Neutrophil (primary cell): ENCODE measurements at regions not wholly inside any gene's neighbourhood (a gene's known extent, or its start where the extent isn't known, plus 50 kb on each side); places are given as distances from the start of the nearest gene placed in this dataset.

Experiments used
- H3K27ac ChIP-seq: fragments of 200-600 bp; sonication (generic); 2 replicates; pipeline ENCODE4 v1.5.1; 2016; ENCODE audit warnings: mild to moderate bottlenecking, moderate library complexity
- H3K27me3 ChIP-seq: fragments of 200-600 bp; sonication (generic); 2 replicates; pipeline ENCODE4 v1.6.0; 2016; ENCODE audit warnings: mild to moderate bottlenecking
- H3K36me3 ChIP-seq: fragments of 200-600 bp; sonication (generic); 2 replicates; pipeline ENCODE4 v1.5.1; 2017
- H3K4me1 ChIP-seq, 2 experiments: fragments of 200-600 bp in 1 of 2; sonication (generic) in 1 of 2; 1 replicate in 1 of 2; 2 replicates in 1 of 2; pipeline versions ENCODE4 v1.5.1 to v1.6.1; 2013 to 2016; ENCODE audit warnings: low read depth in 1 of 2, low read length in 1 of 2, mild to moderate bottlenecking in 1 of 2, moderate library complexity in 1 of 2; ENCODE audit not compliant: control insufficient read depth in 1 of 2, insufficient read depth in 1 of 2
- H3K4me3 ChIP-seq, 2 experiments: fragments of 200-600 bp in 1 of 2; sonication (generic) in 1 of 2; 1 replicate in 1 of 2; 2 replicates in 1 of 2; pipeline ENCODE4 v1.5.1; 2013 to 2016; ENCODE audit warnings: low read depth in 1 of 2, low read length in 1 of 2, mild to moderate bottlenecking in 1 of 2, moderate library complexity in 1 of 2
- H3K9me3 ChIP-seq: fragments of 200-600 bp; sonication (generic); 2 replicates; pipeline ENCODE4 v1.5.1; 2016
- CTCF ChIP-seq: fragments of 200-600 bp; sonication (generic); IDR thresholded peaks from 2 replicates; pipeline ENCODE4 v1.5.1; 2016; ENCODE audit warnings: antibody characterized with exemption

- Histone ChIP-seq H3K27me3 (no peaks in the 10 kb centered on the region), H3K27ac (no peak overlapping the region), H3K9me3 (no peaks in the 10 kb centered on the region), H3K4me3 (no peak overlapping the region), H3K36me3 (no peaks in the 10 kb centered on the region), H3K4me1 (no peaks in the 10 kb centered on the region)
- no peak for TF ChIP-seq CTCF
These were observed 586.7 kb downstream of the GBA3 start for GRCh38 chr4:23279377-23279986.

DNA sequence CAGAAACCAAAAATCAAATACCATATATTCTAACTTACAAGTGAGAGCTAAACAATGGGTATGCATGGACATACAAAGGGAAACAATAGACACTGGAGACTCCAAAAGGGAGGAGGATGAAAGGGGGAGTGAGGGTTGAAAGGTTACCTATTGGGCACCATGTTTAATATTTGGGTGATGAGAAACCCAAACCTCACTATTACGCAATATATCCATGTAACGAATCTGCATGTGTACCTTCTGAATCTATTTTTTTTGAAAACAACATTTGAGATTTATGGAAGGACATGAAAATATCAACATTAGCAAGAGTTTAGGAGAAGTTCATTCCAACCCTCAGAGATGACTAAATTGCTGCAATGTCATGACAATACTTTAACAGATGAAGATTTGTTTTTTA is 586.1 kb downstream of the GBA3 start:
- Histone ChIP-seq H3K4me1 (no peaks in the 10 kb centered on the region), H3K9me3 (no peaks in the 10 kb centered on the region), H3K27ac (no peak overlapping the region), H3K4me3 (no peak overlapping the region), H3K27me3 (no peaks in the 10 kb centered on the region), H3K36me3 (no peaks in the 10 kb centered on the region)
- TF ChIP-seq CTCF = no peak

GRCh38 chr4:23276076-23276475 is 583.3 kb downstream of the GBA3 start:
- Histone ChIP-seq H3K4me1 (no peaks in the 10 kb centered on the region), H3K27me3 (no peaks in the 10 kb centered on the region), H3K27ac (no peak overlapping the region), H3K9me3 (no peaks in the 10 kb centered on the region), H3K36me3 (no peaks in the 10 kb centered on the region), H3K4me3 (no peak overlapping the region)
- no peak for TF ChIP-seq CTCF

GRCh38 chr4:23269566-23269965 is 576.8 kb downstream of the GBA3 start:
- Histone ChIP-seq H3K4me1 (peaks cover 0 to 4% of the 10 kb centered on the region in 2 experiments), H3K27ac (no peak overlapping the region), H3K4me3 (no peak overlapping the region), H3K9me3 (no peaks in the 10 kb centered on the region), H3K27me3 (no peaks in the 10 kb centered on the region), H3K36me3 (no peaks in the 10 kb centered on the region)
- no peak for TF ChIP-seq CTCF

DNA sequence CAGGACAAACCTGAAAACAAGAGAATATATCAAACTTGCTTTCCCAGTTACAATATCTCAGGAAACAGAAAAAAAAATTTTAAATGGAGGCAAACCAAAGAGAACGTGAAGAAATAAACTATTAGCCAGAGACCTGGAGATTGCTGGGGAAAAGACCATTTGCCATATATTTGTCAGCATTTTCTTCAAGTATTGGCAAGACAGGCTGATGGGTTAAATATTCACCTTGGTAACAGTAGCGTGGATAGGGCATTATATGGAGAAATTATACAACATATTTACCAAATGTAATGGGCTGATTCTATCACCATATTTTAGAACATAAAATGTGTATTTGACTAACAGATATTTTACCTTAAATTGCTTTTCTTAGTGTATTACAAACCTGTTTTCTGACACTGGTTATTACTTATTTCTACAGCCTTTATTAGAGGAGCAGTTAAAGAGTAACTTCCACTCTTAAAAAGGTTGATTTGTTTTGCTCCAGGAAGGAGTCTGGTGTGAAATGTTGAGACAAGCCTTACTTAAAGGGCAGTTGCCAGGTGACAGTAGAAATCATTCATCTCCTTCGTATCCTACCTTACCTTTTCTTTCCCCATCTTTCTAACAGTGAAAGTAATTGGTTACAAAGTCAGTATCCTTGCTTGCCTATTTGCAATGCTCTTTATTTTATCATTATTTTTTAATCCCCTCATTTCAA is 575.5 kb downstream of the GBA3 start:
- H3K4me1 ChIP-seq = peaks cover 0 to 4% of the 10 kb centered on the region in 2 experiments
- no peak for TF ChIP-seq CTCF
- H3K27me3 ChIP-seq = no peaks in the 10 kb centered on the region
- no peaks in the 10 kb centered on the region for H3K36me3 ChIP-seq
- no peaks in the 10 kb centered on the region for H3K9me3 ChIP-seq
- no peak overlapping the region for H3K4me3 ChIP-seq
- H3K27ac ChIP-seq = no peak overlapping the region
